Memory B cell (primary cell): ENCODE measurements at regions not wholly inside any gene's neighbourhood (a gene's known extent, or its start where the extent isn't known, plus 50 kb on each side); places are given as distances from the start of the nearest gene placed in this dataset.
A peak's percentile ranks its signal among the peaks of the same experiment; 100 is the strongest.
"Not testable (repeated sequence)": the region's sequence is repeated elsewhere in the genome, so short reads cannot be mapped to it uniquely, and the experiment has no call there.

Experiments used
- ATAC-seq: fragments of 150-1000 bp; cut with Tn5 transposase; 2 replicates; pipeline ENCODE4 v1.10.0; 2021; ENCODE audit warnings: low read depth, mild to moderate bottlenecking, moderate library complexity
- DNase-seq, 2 donors: peaks; one replicate each; pipeline ENCODE4 v3.0.0; 2022; ENCODE audit warnings: low spot score in 2 of 2
- H3K27ac Mint-ChIP-seq: one replicate; pipeline ENCODE4 v1.8.0; 2022; ENCODE audit warnings: mild to moderate bottlenecking, moderate library complexity, mixed read lengths
- H3K27me3 Mint-ChIP-seq: one replicate; pipeline ENCODE4 v1.8.0; 2022; ENCODE audit warnings: mixed read lengths
- H3K36me3 Mint-ChIP-seq: one replicate; pipeline ENCODE4 v1.8.0; 2022; ENCODE audit warnings: mild to moderate bottlenecking, mixed read lengths
- H3K4me1 Mint-ChIP-seq: one replicate; pipeline ENCODE4 v1.8.0; 2022; ENCODE audit warnings: mixed read lengths
- H3K4me3 Mint-ChIP-seq: one replicate; pipeline ENCODE4 v1.8.0; 2022; ENCODE audit warnings: mild to moderate bottlenecking, moderate library complexity, mixed read lengths
- H3K9me3 Mint-ChIP-seq: one replicate; pipeline ENCODE4 v1.8.0; 2022; ENCODE audit warnings: mixed read lengths

DNA sequence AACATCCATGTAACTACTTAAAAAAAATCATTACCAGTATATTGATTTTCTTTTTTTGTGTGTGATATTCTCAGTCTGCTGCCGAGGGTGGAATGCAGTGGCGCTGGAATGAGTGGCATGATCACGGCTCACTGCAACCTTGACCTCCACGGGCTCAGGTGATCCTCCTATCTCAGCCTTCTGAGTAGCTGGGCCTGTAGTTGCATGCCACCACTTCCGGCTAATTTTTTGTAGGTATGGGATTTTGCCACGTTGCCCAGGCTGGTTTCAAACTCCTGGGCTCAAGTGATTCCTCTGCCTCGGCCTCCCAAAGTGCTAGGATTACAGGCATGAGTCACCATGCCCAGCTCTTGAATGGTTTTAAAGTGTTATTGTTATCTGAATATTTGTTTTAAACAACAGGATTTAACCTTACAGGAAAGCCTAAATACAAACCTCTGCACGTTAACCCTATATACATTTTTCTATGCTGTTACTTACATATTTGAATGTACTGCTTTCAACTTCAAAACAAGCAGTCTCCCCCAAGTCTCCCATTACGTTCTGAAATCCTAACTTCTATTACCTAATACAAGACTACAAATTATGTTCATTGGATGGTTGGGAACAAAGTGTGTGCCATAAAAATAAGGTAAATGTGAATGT, 61.7 kb downstream of the KPNA2 start:
- Mint-ChIP-seq H3K4me3 (no peak overlapping the region), H3K27ac (no peak overlapping the region), H3K4me1 (peaks cover 3% of the 10 kb centered on the region), H3K27me3 (no peaks in the 10 kb centered on the region), H3K9me3 (no peaks in the 10 kb centered on the region), H3K36me3 (no peaks in the 10 kb centered on the region)
- ATAC-seq = no peak
- DNase-seq = no peak

DNA sequence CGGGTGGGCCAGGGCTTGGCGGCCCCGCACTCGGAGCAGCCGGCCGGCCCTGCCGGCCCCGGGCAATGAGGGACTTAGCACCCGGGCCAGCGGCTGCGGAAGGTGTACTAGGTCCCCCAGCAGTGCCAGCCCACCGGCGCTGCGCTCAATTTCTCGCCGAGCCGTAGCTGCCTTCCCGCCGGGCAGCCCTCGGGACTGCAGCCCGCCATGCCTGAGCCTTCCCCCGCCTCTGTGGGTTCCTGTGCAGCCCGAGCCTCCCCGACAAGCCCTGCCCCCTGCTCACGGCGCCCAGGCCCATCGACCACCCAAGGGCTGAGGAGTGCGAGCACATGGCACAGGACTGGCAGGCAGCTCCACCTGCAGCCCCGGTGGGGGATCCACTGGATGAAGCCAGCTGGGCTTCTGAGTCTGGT, 63.8 kb downstream of the KPNA2 start:
- not testable (repeated sequence) for DNase-seq, H3K9me3 Mint-ChIP-seq, H3K4me3 Mint-ChIP-seq, H3K36me3 Mint-ChIP-seq, H3K27ac Mint-ChIP-seq, ATAC-seq, H3K27me3 Mint-ChIP-seq
- peaks cover 14% of the 10 kb centered on the region for H3K4me1 Mint-ChIP-seq

DNA sequence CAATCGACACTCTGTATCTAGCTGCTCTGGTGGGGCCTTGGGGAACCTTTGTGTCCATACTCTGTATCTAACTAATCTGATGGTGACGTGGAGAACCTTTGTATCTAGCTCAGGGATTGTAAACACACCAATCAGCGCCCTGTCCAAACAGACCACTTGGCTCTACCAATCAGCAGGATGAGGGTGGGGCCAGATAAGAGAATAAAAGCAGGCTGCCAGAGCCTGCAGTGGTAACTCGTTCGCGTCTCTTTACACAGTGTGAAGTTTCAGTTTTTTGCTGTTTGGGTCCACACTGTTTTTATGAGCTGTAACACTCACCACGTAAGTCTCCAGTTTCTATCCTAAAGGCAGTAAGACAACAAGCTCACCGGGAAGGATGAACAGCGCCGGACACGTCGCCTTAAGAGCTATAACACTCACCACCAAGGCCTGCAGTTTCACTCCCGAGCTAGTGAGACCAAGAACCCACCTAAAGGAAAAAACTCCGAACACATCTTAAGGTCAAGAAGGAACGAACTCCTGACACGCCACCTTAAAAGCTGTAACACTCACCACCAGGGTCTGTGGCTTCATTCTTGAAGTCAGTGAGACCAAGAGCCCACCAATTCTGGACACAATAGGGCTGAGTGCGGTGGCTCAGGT, 64.6 kb downstream of the KPNA2 start:
- Mint-ChIP-seq H3K27me3 (no peaks in the 10 kb centered on the region), H3K36me3 (peaks cover 3% of the 10 kb centered on the region), H3K4me1 (peaks cover 18% of the 10 kb centered on the region), H3K4me3 (peak overlapping the region; percentile 93), H3K27ac (no peak overlapping the region), H3K9me3 (no peaks in the 10 kb centered on the region)
- DNase-seq (no peak), ATAC-seq (no peak)

DNA sequence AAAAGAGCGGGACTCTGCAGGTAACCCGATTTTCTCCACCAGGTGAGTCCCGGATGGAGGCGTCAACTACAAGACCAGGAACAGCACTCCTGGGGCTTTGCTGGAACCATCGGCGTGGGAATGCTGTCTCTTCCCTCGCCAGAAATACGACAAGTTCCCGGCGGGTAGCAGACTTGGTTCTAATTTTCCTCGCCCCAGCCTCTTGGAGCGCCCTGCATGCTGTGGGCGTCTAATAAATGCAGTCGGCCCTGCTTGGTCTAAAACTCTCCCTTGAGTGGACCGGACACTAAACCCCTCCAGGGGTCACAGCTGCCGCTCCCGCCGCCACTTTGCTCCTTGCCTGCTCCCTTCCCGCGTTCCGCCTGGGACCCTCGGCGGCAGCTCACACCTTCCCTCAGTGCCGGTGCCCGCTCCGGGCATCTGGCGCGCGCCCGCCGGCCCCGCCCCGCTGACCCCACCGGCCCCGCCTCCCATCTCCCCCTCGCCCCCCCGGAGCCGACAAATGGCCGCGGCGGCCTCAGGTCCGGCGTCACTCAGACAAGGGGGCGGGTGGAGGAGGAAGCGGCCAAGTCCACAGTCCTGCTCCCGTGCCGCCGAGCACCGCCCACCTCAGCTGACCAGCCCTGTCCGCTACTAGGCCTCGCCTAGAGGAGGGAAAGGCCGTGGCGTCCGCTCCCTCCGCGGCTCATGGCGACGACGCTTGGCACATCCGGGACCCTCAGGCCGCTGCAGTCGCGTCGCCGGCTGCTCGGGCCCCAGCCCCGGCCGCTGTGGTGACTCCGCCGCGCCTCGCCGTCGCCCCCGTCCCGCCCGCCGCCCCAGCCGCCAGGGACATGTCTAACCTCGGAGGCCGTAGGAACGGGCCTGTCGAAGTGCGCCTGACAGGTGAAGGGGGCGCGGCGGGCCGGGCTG, 65.8 kb downstream of the KPNA2 start:
- Mint-ChIP-seq H3K27ac (peak overlapping the region; percentile 92), H3K4me1 (peaks cover 20% of the 10 kb centered on the region)
- peak; percentile 77 for ATAC-seq

DNA sequence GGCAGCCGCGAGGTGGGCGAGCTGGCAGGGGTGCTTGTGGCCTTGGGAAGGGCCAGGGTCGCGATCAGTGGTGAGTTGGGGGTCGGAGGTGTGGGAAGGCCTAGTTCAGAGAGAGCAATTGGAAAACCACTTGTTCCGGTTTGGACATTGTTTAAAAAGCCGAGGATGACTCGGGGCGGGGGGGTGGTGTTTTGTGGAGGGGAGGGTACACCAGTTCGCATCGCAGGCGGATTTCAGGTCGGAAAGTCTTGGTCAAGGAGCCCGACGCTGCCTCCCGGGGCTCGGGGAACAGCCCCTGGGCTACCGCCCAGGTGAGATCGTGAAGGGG, 66.4 kb downstream of the KPNA2 start:
- Mint-ChIP-seq H3K4me1 (peaks cover 25% of the 10 kb centered on the region), H3K4me3 (peak overlapping the region; percentile 93), H3K27me3 (no peaks in the 10 kb centered on the region), H3K36me3 (peaks cover 5% of the 10 kb centered on the region), H3K9me3 (no peaks in the 10 kb centered on the region), H3K27ac (peak overlapping the region; percentile 92)
- ATAC-seq (no peak), DNase-seq (no peak)

More for the DNA sequence above, 65.8 kb downstream of the KPNA2 start:
- Mint-ChIP-seq H3K36me3 (peaks cover 3% of the 10 kb centered on the region), H3K27me3 (no peaks in the 10 kb centered on the region), H3K4me3 (peak overlapping the region; percentile 93), H3K9me3 (no peaks in the 10 kb centered on the region)
- peak; percentile 53 to 70 for DNase-seq

DNA sequence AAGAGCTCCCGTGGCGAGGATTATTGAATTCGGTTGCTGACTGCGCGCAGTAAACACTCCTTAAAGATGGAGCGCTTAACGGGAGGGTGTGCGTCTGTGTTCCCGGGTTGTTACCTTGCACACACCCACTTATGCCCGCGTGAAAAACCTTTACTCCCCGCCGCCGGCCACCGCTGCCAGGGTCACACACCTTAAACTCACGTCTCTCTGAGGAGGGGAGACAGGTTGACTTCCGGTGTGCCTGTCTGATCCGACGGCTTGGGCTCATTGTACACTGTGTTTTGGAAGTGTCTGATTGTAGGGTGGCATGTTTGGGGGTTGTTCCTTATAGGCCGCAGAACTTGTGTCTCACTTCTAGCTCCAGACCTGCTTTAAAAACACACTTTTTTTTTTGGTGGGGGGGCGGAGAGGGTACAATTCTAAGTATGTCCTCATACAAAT, 66.8 kb downstream of the KPNA2 start:
- peak overlapping the region; percentile 92 for H3K27ac Mint-ChIP-seq
- H3K4me3 Mint-ChIP-seq = peak overlapping the region; percentile 93
- DNase-seq (peak in 1 of 2 donors; percentile 31), ATAC-seq (peak; percentile 28)
- peaks cover 8% of the 10 kb centered on the region for H3K36me3 Mint-ChIP-seq
- H3K9me3 Mint-ChIP-seq = no peaks in the 10 kb centered on the region
- no peaks in the 10 kb centered on the region for H3K27me3 Mint-ChIP-seq
- H3K4me1 Mint-ChIP-seq = peaks cover 28% of the 10 kb centered on the region

DNA sequence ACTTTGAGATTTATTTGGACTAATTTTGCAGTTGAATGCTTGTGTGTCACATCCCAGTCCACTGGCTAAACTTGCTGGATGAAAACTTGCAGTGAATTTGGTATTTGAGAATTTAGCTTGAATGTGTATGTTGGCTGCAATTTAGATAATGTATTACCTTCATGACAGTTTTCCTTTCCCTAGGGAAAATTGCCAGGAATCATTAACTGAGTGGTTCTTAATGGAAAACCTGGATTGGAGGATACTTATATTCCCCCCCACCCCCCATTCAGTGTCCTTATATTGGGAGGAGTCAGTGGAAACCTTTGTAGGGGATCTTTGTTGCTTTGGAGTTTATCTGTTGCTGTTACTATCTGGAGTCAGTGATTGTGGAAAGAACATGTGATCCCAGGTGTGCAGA, 67.6 kb downstream of the KPNA2 start:
- ATAC-seq = no peak
- peak overlapping the region; percentile 92 for H3K27ac Mint-ChIP-seq
- peak overlapping the region; percentile 93 for H3K4me3 Mint-ChIP-seq
- H3K27me3 Mint-ChIP-seq = no peaks in the 10 kb centered on the region
- DNase-seq = no peak
- H3K9me3 Mint-ChIP-seq = no peaks in the 10 kb centered on the region
- H3K4me1 Mint-ChIP-seq = peaks cover 30% of the 10 kb centered on the region
- peaks cover 11% of the 10 kb centered on the region for H3K36me3 Mint-ChIP-seq

DNA sequence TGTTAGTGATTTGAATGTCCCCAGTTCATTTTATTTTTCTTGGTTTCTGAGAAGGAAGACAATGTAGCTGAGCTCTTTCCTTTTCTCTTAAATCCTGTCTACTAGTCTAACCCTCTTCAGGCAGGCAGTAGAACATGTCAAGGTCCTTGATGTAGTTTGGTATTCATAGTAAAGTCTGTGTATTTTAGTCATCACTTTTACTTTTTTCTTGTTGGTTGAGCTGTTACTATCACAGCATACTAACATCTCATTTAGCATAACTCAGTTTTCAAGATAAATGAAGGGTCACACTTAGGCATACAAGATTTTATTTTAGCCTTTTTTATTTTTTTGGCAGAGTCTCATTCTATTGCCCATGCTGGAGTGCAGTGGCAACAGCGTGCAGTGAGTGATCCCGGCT, 70.5 kb downstream of the KPNA2 start:
- no peak for ATAC-seq
- peaks cover 2% of the 10 kb centered on the region for H3K9me3 Mint-ChIP-seq
- no peak overlapping the region for H3K4me3 Mint-ChIP-seq
- H3K27me3 Mint-ChIP-seq = no peaks in the 10 kb centered on the region
- H3K27ac Mint-ChIP-seq = peak overlapping the region; percentile 64
- no peak for DNase-seq
- peaks cover 33% of the 10 kb centered on the region for H3K4me1 Mint-ChIP-seq
- peaks cover 14% of the 10 kb centered on the region for H3K36me3 Mint-ChIP-seq

DNA sequence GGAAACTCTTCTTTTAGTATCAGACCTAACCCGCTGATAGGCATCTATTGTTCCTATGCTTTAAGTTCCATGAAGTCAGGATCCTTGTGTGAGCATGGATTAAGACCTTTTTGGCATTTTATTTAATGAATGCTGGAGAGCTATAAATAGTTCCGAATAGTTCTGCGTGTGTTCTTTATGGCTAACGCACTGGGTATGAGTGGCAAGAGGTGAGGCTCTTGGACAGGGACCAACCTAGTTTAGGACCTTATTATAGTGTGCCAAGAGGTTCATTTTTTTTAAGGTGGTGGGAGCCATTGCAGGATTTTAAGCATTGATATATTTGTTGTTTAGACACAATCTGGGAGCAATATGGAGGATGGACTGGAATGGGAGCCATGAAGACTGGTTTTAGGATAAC, 71.8 kb downstream of the KPNA2 start:
- Mint-ChIP-seq H3K27me3 (no peaks in the 10 kb centered on the region), H3K4me1 (peaks cover 29% of the 10 kb centered on the region), H3K4me3 (no peak overlapping the region), H3K9me3 (peaks cover 2% of the 10 kb centered on the region), H3K36me3 (peaks cover 14% of the 10 kb centered on the region), H3K27ac (peak overlapping the region; percentile 64)
- no peak for ATAC-seq
- DNase-seq = no peak

DNA sequence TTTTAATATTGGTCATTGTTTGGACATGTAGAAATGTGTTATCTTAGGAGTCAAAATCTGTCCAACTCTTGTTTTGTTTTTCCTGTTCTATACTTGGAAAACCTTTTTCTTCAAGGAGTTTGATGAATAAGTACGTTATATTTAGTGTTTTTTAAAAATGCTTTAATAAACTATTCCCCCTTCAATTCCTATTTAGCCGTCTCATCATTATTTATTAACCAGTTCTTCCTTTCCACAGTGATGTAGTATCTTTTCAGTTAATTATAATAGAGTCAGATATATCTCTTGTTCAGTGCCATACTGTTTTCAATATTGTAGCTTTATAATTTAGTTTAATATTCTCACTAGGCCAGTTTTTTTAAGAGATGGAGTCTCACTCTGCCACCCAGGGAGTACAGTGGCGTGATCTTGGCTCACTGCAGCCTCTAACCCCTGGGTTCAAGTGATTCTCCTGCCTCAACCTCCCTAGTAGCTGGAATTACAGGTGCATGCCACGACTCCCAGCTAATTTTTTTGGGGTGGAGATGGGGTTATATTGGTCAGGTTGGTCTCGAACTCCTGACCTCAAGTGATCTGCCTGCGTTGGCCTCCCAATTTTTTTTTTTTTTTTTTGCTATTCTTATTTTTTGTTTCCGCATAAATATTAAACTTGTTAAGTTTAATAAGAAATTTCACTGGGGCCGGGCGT, 72.9 kb downstream of the KPNA2 start:
- ATAC-seq = no peak
- H3K27ac Mint-ChIP-seq = no peak overlapping the region
- H3K4me1 Mint-ChIP-seq = peaks cover 22% of the 10 kb centered on the region

DNA sequence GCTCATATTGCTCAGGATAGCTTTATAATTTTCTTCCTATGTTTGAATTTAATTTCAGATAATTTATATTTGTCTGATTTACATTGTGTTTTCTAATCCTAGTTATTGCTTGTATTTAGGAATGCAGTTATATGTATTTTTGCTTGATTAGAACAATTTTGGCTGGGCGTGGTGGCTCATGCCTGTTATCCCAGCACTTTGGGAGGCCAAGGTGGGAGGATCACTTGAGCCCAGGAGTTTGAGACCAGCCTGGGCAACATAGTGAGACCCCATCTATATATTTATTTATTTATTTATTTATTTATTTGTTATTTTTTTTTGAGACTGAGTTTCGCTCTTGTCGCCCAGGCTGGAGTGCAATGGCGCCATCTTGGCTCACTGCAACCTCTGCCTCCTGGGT, 73.9 kb downstream of the KPNA2 start:
- H3K27ac Mint-ChIP-seq, ATAC-seq, H3K4me3 Mint-ChIP-seq, DNase-seq, H3K27me3 Mint-ChIP-seq, H3K9me3 Mint-ChIP-seq: not testable (repeated sequence)
- Mint-ChIP-seq H3K36me3 (peaks cover 14% of the 10 kb centered on the region), H3K4me1 (peaks cover 18% of the 10 kb centered on the region)

More for the DNA sequence above, 72.9 kb downstream of the KPNA2 start:
- H3K4me3 Mint-ChIP-seq = no peak overlapping the region
- H3K27me3 Mint-ChIP-seq = no peaks in the 10 kb centered on the region
- H3K36me3 Mint-ChIP-seq = peaks cover 14% of the 10 kb centered on the region
- no peak for DNase-seq
- peaks cover 2% of the 10 kb centered on the region for H3K9me3 Mint-ChIP-seq

DNA sequence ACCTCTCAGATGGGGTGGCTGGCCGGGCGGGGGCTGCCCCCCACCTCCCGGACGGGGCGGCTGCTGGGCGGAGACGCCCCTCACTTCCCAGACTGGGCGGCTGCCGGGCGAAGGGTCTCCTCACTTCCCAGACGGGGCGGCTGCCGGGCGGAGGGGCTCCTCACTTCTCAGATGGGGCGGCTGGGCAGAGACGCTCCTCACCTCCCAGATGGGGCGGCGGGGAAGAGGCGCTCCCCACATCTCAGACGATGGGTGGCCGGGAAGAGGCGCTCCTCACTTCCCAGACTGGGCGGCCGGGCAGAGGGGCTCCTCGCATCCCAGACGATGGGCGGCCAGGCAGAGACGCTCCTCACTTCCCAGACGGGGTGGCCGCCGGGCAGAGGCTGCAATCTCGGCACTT, 80.7 kb downstream of the KPNA2 start:
- not testable (repeated sequence) for H3K9me3 Mint-ChIP-seq, ATAC-seq, H3K4me1 Mint-ChIP-seq, H3K4me3 Mint-ChIP-seq, H3K27ac Mint-ChIP-seq, DNase-seq, H3K27me3 Mint-ChIP-seq
- H3K36me3 Mint-ChIP-seq = peaks cover 21% of the 10 kb centered on the region

DNA sequence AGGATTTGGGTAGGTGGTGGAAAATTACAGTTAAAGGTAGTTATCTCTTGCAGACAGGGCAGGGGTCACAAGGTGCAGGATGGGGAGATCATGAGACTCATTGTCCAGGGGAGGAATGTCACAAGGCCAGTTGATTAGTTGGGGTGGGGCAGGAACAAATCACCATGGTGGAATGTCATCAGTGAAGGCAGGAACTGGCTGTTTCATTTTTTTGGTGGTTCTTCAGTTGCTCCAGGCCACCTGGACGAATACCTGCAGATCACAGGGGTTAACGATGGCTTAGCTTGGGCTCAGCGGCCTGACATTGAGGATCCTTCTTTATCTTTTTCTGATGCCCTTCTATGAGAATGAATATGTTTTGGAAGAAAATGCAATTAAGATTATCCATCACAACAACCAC, 87.1 kb downstream of the KPNA2 start:
- peaks cover 40% of the 10 kb centered on the region for H3K36me3 Mint-ChIP-seq
- no peak for ATAC-seq
- peaks cover 3% of the 10 kb centered on the region for H3K9me3 Mint-ChIP-seq

More for the DNA sequence above, 87.1 kb downstream of the KPNA2 start:
- Mint-ChIP-seq H3K4me1 (peaks cover 4% of the 10 kb centered on the region), H3K27ac (no peak overlapping the region), H3K4me3 (no peak overlapping the region), H3K27me3 (no peaks in the 10 kb centered on the region)
- no peak for DNase-seq
